HepG2 (cell line): ENCODE measurements at regions not wholly inside any gene's neighbourhood (a gene's known extent, or its start where the extent isn't known, plus 50 kb on each side); places are given as distances from the start of the nearest gene placed in this dataset.

ENCODE experiments used
- GLI4 ChIP-seq: sonication (generic); formaldehyde crosslinking; IDR thresholded peaks from 2 replicates; pipeline ENCODE4 v1.5.1; 2020; ENCODE audit warnings: missing genetic modification reagents, mild to moderate bottlenecking, moderate library complexity, borderline replicate concordance
- IKZF4 ChIP-seq: sonication (generic); formaldehyde crosslinking; IDR thresholded peaks from 2 replicates; pipeline ENCODE4 v1.5.1; 2020; ENCODE audit warnings: borderline replicate concordance, mild to moderate bottlenecking, low read depth, missing genetic modification reagents; ENCODE audit errors: not compliant biosample characterization
- IRX3 ChIP-seq: sonication (generic); formaldehyde crosslinking; IDR thresholded peaks from 2 replicates; pipeline ENCODE4 v1.8.1; 2023; ENCODE audit warnings: mild to moderate bottlenecking, low read depth, missing genetic modification reagents, borderline replicate concordance
- ISL2 ChIP-seq: sonication (generic); formaldehyde crosslinking; IDR thresholded peaks from 2 replicates; pipeline ENCODE4 v1.5.0; 2020; ENCODE audit warnings: missing genetic modification reagents
- MEF2D ChIP-seq: sonication (generic); formaldehyde crosslinking; IDR thresholded peaks from 2 replicates; pipeline ENCODE4 v1.5.1; 2020; ENCODE audit warnings: mild to moderate bottlenecking, missing genetic modification reagents
- RFX3 ChIP-seq: IDR thresholded peaks from 2 replicates; pipeline ENCODE4 v1.6.1; 2016; ENCODE audit warnings: missing biosample characterization, missing genetic modification reagents
- STAG1 ChIP-seq: sonication (generic); formaldehyde crosslinking; IDR thresholded peaks from 2 replicates; pipeline ENCODE4 v1.4.0; 2020; ENCODE audit warnings: missing genetic modification reagents
- TBX2 ChIP-seq: sonication (generic); formaldehyde crosslinking; IDR thresholded peaks from 2 replicates; pipeline ENCODE4 v1.5.0; 2020; ENCODE audit warnings: missing genetic modification reagents, mild to moderate bottlenecking, borderline replicate concordance
- TEAD3 ChIP-seq: optimal IDR thresholded peaks from 2 replicates; pipeline ENCODE3; 2016; ENCODE audit warnings: borderline replicate concordance
- TOE1 ChIP-seq: sonication (generic); formaldehyde crosslinking; IDR thresholded peaks from 2 replicates; pipeline ENCODE4 v1.4.0; 2020; ENCODE audit warnings: mild to moderate bottlenecking, missing genetic modification reagents
- ZBTB21 ChIP-seq: sonication (generic); formaldehyde crosslinking; IDR thresholded peaks from 2 replicates; pipeline ENCODE4 v1.4.0; 2020; ENCODE audit warnings: missing genetic modification reagents
- ZBTB7B ChIP-seq: sonication (generic); formaldehyde crosslinking; IDR thresholded peaks from 2 replicates; pipeline ENCODE4 v1.4.0; 2020; ENCODE audit warnings: missing genetic modification reagents
- ZFP36L1 ChIP-seq: sonication (generic); formaldehyde crosslinking; IDR thresholded peaks from 2 replicates; pipeline ENCODE4 v1.8.0; 2022; ENCODE audit warnings: mild to moderate bottlenecking, missing genetic modification reagents, moderate library complexity
- ZNF18 ChIP-seq: sonication (generic); formaldehyde crosslinking; IDR thresholded peaks from 2 replicates; pipeline ENCODE4 v1.8.0; 2022; ENCODE audit warnings: mild to moderate bottlenecking, missing genetic modification reagents; ENCODE audit not compliant: insufficient replicate concordance
- ZNF740 ChIP-seq: sonication (generic); formaldehyde crosslinking; IDR thresholded peaks from 2 replicates; pipeline ENCODE4 v1.4.0; 2020; ENCODE audit warnings: missing genetic modification reagents
- ZNF782 ChIP-seq: sonication (generic); formaldehyde crosslinking; IDR thresholded peaks from 2 replicates; pipeline ENCODE4 v1.4.0; 2020; ENCODE audit warnings: missing genetic modification reagents, mild to moderate bottlenecking, borderline replicate concordance
- ZNF83 ChIP-seq: sonication (generic); formaldehyde crosslinking; IDR thresholded peaks from 2 replicates; pipeline ENCODE4 v1.4.0; 2020; ENCODE audit warnings: missing genetic modification reagents, mild to moderate bottlenecking, borderline replicate concordance
- TF ChIP-seq, protein P1 (sequence below): sonication (generic); formaldehyde crosslinking; IDR thresholded peaks from 2 replicates; pipeline ENCODE4 v1.9.0; 2021; ENCODE audit warnings: missing genetic modification reagents, mild to moderate bottlenecking, borderline replicate concordance
- TF ChIP-seq, protein P2 (sequence below), 2 experiments: sonication (generic) in 1 of 2; formaldehyde crosslinking in 1 of 2; IDR thresholded peaks; 2 replicates each; pipeline versions ENCODE4 v1.4.0 to v1.6.1; 2016 to 2020; ENCODE audit warnings: borderline replicate concordance in 1 of 2, low read depth in 1 of 2, mild to moderate bottlenecking in 1 of 2, missing genetic modification reagents in 1 of 2
- TF ChIP-seq, protein P3 (sequence below): sonication (generic); formaldehyde crosslinking; IDR thresholded peaks from 2 replicates; pipeline ENCODE4 v1.9.0; 2021; ENCODE audit warnings: missing genetic modification reagents, borderline replicate concordance

GRCh38 chr5:92885950-92886349 is 695.1 kb downstream of the NR2F1-AS1 start (continued):
- TF ChIP-seq ZNF18 (CRISPR knock-in tag): no peak
- no peak for TF ChIP-seq ZFP36L1 (CRISPR knock-in tag)
- TF ChIP-seq ZNF782 (CRISPR knock-in tag): no peak
- no peak for TF ChIP-seq TEAD3
- TF ChIP-seq IRX3 (CRISPR knock-in tag): no peak
- TF ChIP-seq ISL2 (CRISPR knock-in tag): 0 out of 2 replicates have a peak, but pooled peaks have one; percentile 42
- TF ChIP-seq, protein P1, sequence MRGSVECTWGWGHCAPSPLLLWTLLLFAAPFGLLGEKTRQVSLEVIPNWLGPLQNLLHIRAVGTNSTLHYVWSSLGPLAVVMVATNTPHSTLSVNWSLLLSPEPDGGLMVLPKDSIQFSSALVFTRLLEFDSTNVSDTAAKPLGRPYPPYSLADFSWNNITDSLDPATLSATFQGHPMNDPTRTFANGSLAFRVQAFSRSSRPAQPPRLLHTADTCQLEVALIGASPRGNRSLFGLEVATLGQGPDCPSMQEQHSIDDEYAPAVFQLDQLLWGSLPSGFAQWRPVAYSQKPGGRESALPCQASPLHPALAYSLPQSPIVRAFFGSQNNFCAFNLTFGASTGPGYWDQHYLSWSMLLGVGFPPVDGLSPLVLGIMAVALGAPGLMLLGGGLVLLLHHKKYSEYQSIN: no peak
- TF ChIP-seq RFX3 (CRISPR knock-in tag): no peak
- TF ChIP-seq ZNF83 (CRISPR knock-in tag): no peak
- TF ChIP-seq ZNF740: 0 out of 2 replicates have a peak, but pooled peaks have one; percentile 64
- no peak for TF ChIP-seq IKZF4 (CRISPR knock-in tag)
- TF ChIP-seq, protein P2, sequence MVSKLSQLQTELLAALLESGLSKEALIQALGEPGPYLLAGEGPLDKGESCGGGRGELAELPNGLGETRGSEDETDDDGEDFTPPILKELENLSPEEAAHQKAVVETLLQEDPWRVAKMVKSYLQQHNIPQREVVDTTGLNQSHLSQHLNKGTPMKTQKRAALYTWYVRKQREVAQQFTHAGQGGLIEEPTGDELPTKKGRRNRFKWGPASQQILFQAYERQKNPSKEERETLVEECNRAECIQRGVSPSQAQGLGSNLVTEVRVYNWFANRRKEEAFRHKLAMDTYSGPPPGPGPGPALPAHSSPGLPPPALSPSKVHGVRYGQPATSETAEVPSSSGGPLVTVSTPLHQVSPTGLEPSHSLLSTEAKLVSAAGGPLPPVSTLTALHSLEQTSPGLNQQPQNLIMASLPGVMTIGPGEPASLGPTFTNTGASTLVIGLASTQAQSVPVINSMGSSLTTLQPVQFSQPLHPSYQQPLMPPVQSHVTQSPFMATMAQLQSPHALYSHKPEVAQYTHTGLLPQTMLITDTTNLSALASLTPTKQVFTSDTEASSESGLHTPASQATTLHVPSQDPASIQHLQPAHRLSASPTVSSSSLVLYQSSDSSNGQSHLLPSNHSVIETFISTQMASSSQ (IDR thresholded peaks at IDR 0.05; ENCODE audit: low read depth): no peak
- TF ChIP-seq, protein P2 (CRISPR knock-in tag; IDR thresholded peaks at IDR 0.05; ENCODE audit: borderline replicate concordance): no peak
- TF ChIP-seq STAG1 (CRISPR knock-in tag): peak; percentile 95
- no peak for TF ChIP-seq MEF2D (CRISPR knock-in tag)
- TF ChIP-seq TOE1 (CRISPR knock-in tag): no peak
- TF ChIP-seq TBX2: no peak
- no peak for TF ChIP-seq ZBTB21 (CRISPR knock-in tag)
- TF ChIP-seq, protein P3, sequence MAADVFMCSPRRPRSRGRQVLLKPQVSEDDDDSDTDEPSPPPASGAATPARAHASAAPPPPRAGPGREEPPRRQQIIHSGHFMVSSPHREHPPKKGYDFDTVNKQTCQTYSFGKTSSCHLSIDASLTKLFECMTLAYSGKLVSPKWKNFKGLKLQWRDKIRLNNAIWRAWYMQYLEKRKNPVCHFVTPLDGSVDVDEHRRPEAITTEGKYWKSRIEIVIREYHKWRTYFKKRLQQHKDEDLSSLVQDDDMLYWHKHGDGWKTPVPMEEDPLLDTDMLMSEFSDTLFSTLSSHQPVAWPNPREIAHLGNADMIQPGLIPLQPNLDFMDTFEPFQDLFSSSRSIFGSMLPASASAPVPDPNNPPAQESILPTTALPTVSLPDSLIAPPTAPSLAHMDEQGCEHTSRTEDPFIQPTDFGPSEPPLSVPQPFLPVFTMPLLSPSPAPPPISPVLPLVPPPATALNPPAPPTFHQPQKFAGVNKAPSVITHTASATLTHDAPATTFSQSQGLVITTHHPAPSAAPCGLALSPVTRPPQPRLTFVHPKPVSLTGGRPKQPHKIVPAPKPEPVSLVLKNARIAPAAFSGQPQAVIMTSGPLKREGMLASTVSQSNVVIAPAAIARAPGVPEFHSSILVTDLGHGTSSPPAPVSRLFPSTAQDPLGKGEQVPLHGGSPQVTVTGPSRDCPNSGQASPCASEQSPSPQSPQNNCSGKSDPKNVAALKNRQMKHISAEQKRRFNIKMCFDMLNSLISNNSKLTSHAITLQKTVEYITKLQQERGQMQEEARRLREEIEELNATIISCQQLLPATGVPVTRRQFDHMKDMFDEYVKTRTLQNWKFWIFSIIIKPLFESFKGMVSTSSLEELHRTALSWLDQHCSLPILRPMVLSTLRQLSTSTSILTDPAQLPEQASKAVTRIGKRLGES (CRISPR knock-in tag): no peak
- TF ChIP-seq GLI4 (CRISPR knock-in tag): peak; percentile 28; the same call in 1 of the 2 replicates
- TF ChIP-seq ZBTB7B (CRISPR knock-in tag): peak; percentile 58; the same call in 1 of the 2 replicates
